SK-N-SH (cell line): ENCODE measurements at regions not wholly inside any gene's neighbourhood (a gene's known extent, or its start where the extent isn't known, plus 50 kb on each side); places are given as distances from the start of the nearest gene placed in this dataset.

ENCODE experiments used
- CHD2 ChIP-seq: fragments of 150-350 bp; IDR thresholded peaks from 2 replicates; pipeline ENCODE4 v1.6.1; 2018; ENCODE audit warnings: low read length; ENCODE audit not compliant: partially characterized antibody
- EP300 ChIP-seq, 2 experiments: IDR thresholded peaks; 2 replicates each; pipeline versions ENCODE4 v1.4.0 to v1.6.1; 2012; ENCODE audit warnings: borderline replicate concordance in 1 of 2, low read depth in 1 of 2, low read length in 1 of 2
- FOXM1 ChIP-seq: IDR thresholded peaks from 2 replicates; pipeline ENCODE4 v1.4.0; 2012; ENCODE audit warnings: low read depth, mild to moderate bottlenecking
- NFIC ChIP-seq: IDR thresholded peaks from 2 replicates; pipeline ENCODE4 v1.4.0; 2012; ENCODE audit warnings: borderline replicate concordance
- POLR2AphosphoS5 ChIP-seq: IDR thresholded peaks from 2 replicates; pipeline ENCODE4 v1.6.1; 2012; ENCODE audit warnings: low read depth, low read length
- RFX5 ChIP-seq: IDR thresholded peaks from 2 replicates; pipeline ENCODE4 v1.6.1; 2012; ENCODE audit warnings: mild to moderate bottlenecking, improper control_type of control experiment, low read length
- TAF1 ChIP-seq: IDR thresholded peaks from 2 replicates; pipeline ENCODE4 v1.6.1; 2012; ENCODE audit warnings: low read depth, mild to moderate bottlenecking, low read length, moderate library complexity, borderline replicate concordance
- TCF12 ChIP-seq: IDR thresholded peaks from 2 replicates; pipeline ENCODE4 v1.4.0; 2012
- TEAD4 ChIP-seq: IDR thresholded peaks from 2 replicates; pipeline ENCODE4 v1.4.0; 2012; ENCODE audit warnings: mild to moderate bottlenecking, borderline replicate concordance; ENCODE audit not compliant: insufficient read depth
- YY1 ChIP-seq: IDR thresholded peaks from 2 replicates; pipeline ENCODE4 v1.4.0; 2012; ENCODE audit warnings: low read depth, mild to moderate bottlenecking
- TF ChIP-seq, protein P1 (sequence below): fragments of 200-600 bp; sonication (generic); IDR thresholded peaks from 2 replicates; pipeline ENCODE4 v1.6.1; 2017; ENCODE audit warnings: antibody characterized with exemption, mild to moderate bottlenecking, moderate library complexity
- TF ChIP-seq, protein P2 (sequence below): IDR thresholded peaks from 2 replicates; pipeline ENCODE4 v1.4.0; 2012; ENCODE audit warnings: low read depth, borderline replicate concordance
- TF ChIP-seq, protein P3 (sequence below): IDR thresholded peaks from 2 replicates; pipeline ENCODE4 v1.4.0; 2012; ENCODE audit warnings: low read depth

- TF ChIP-seq POLR2AphosphoS5 (no peak), FOXM1 (no peak), CHD2 (no peak), TCF12 (no peak), EP300 (IDR thresholded peaks at IDR 0.05; ENCODE audit: borderline replicate concordance in 1 of 2, low read depth in 1 of 2, low read length in 1 of 2) (no peak), NFIC (no peak), YY1 (no peak), TAF1 (no peak), RFX5 (no peak), TEAD4 (no peak)
- TF ChIP-seq, protein P1, sequence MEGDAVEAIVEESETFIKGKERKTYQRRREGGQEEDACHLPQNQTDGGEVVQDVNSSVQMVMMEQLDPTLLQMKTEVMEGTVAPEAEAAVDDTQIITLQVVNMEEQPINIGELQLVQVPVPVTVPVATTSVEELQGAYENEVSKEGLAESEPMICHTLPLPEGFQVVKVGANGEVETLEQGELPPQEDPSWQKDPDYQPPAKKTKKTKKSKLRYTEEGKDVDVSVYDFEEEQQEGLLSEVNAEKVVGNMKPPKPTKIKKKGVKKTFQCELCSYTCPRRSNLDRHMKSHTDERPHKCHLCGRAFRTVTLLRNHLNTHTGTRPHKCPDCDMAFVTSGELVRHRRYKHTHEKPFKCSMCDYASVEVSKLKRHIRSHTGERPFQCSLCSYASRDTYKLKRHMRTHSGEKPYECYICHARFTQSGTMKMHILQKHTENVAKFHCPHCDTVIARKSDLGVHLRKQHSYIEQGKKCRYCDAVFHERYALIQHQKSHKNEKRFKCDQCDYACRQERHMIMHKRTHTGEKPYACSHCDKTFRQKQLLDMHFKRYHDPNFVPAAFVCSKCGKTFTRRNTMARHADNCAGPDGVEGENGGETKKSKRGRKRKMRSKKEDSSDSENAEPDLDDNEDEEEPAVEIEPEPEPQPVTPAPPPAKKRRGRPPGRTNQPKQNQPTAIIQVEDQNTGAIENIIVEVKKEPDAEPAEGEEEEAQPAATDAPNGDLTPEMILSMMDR: peak; percentile 25; the same call in 1 of the 2 replicates
- TF ChIP-seq, protein P2, sequence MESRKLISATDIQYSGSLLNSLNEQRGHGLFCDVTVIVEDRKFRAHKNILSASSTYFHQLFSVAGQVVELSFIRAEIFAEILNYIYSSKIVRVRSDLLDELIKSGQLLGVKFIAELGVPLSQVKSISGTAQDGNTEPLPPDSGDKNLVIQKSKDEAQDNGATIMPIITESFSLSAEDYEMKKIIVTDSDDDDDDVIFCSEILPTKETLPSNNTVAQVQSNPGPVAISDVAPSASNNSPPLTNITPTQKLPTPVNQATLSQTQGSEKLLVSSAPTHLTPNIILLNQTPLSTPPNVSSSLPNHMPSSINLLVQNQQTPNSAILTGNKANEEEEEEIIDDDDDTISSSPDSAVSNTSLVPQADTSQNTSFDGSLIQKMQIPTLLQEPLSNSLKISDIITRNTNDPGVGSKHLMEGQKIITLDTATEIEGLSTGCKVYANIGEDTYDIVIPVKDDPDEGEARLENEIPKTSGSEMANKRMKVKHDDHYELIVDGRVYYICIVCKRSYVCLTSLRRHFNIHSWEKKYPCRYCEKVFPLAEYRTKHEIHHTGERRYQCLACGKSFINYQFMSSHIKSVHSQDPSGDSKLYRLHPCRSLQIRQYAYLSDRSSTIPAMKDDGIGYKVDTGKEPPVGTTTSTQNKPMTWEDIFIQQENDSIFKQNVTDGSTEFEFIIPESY: no peak
- TF ChIP-seq, protein P3, sequence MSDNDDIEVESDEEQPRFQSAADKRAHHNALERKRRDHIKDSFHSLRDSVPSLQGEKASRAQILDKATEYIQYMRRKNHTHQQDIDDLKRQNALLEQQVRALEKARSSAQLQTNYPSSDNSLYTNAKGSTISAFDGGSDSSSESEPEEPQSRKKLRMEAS: no peak
Observed at GRCh38 chr1:62926681-62927252, 142.8 kb downstream of the ATG4C start.
